ENCODE measurements at regions not wholly inside any gene's neighbourhood (a gene's known extent, or its start where the extent isn't known, plus 50 kb on each side); places are given as distances from the start of the nearest gene placed in this dataset.

GRCh38 chr16:73265124-73265837 is 217.4 kb upstream of the ZFHX3 start (continued):
- no peak for TF ChIP-seq CHD7 (IDR thresholded peaks at IDR 0.05; ENCODE audit: insufficient replicate concordance, low read length)
- TF ChIP-seq SAP30 (IDR thresholded peaks at IDR 0.05; ENCODE audit: insufficient read depth, insufficient replicate concordance, low read length): no peak

All from H1 (cell line).